NCI-H446 (cell line): ENCODE measurements at regions not wholly inside any gene's neighbourhood (a gene's known extent, or its start where the extent isn't known, plus 50 kb on each side); places are given as distances from the start of the nearest gene placed in this dataset.

ENCODE experiments used
- DNase-seq, 2 experiments: peaks; one replicate each; lab custom pipeline; 2025; lab: John Stamatoyannopoulos, UW

DNA sequence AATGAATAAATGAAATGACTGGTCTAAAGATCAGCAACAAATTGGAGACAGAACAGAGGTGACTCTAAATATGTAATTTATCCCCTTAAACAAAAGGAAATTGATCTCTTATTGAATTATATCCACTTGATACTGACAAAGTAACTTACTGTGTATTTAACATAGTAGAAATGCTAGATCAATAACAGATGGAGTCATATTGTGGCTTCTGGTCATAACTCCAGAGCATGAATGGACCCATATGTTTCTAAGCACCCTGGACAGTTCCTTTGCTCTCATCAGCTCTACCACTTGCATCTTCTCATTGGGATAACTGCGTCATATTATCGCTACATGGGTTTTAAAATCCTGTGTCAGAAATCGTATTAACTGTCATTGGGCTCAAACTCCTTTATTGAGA is 222.3 kb downstream of the ETS1 start:
- no peak for DNase-seq

- no peak for DNase-seq
Observed at GRCh38 chr11:128361451-128362020, 225.8 kb downstream of the ETS1 start.

- no peak for DNase-seq
Observed at GRCh38 chr11:128359515-128359914, 227.8 kb downstream of the ETS1 start.

GRCh38 chr11:128357073-128357472 is 230.3 kb downstream of the ETS1 start:
- DNase-seq, result no peak

GRCh38 chr11:128355558-128355957 is 231.8 kb downstream of the ETS1 start:
- no peak for DNase-seq

DNA sequence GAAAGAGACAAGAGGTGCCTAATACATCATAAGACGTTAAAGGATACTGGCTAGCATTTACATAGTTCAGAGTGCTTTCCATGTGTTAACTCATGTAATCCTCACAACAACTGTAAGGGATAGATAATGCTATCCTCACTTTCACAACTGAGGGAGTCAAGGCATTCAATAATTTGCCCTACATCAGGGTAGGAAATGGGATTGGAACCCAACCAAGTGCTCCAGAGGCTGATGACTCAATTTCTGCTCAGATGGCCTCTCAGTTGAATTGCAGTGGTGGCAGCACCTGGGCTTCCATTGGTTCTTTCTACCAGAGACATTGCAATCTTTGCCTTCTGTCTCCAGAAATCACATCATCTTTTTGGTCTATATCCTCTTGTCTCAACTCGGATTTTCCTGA is 232.9 kb downstream of the ETS1 start:
- no peak for DNase-seq

GRCh38 chr11:128351168-128351567 is 236.2 kb downstream of the ETS1 start:
- no peak for DNase-seq

GRCh38 chr11:128349650-128350299 is 237.6 kb downstream of the ETS1 start:
- DNase-seq, result no peak

DNA sequence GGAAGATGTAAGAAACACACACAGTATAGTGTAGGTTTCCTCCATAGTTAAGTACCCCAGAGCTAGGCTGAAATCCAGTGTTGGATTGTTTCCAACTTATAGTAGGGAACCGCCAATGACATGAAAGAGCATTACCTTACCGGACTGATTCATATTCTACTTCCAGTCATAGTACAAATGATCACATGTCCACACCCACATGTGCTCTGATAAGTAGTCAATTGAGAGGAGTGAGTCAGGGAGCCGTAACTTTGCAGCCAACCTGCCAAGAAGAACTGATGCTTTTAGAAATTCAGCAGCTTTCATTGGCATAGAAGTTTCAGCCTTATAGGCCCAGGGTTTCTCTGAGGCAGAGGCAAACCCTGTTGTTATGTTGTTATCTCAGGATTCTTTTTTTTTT is 240.6 kb downstream of the ETS1 start:
- DNase-seq, result no peak

- DNase-seq, result no peak
Observed at GRCh38 chr11:128345316-128345715, 242.0 kb downstream of the ETS1 start.

DNA sequence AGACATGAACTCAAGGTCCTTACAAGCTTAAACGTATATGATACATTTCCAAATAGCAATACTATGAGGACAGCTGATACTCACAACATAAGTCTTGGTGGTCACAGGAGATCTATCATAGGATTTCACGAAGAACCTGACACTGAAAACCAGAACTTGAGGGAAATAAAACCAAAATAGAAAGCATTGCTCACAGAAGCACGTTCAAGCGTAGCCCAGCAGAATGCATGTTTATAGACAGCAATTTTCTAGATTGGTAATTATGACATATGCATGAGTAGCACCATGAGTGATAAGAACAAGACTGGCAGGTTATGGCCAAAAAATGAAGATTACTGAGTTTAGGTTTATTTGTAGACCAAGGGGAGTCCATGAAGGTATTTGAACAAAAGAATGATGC is 243.5 kb downstream of the ETS1 start:
- no peak for DNase-seq

DNA sequence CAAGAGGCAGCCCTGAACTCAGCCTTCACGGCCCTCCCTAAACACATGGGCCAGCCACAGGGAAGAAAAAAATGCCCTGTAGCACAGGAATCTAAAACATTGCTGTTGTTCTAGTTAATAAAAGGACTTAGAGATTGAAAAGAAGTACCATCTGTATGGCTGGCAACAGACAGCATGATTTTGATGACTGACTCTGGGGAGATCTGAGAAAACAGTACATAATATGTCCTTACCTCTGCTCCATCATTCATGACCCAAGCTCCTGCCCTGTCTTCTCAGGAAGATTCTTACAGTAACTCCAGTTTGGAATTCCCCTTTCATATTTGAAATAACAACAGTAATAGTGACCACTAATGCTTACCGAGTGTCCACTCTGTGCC is 244.2 kb downstream of the ETS1 start:
- DNase-seq, result no peak

DNA sequence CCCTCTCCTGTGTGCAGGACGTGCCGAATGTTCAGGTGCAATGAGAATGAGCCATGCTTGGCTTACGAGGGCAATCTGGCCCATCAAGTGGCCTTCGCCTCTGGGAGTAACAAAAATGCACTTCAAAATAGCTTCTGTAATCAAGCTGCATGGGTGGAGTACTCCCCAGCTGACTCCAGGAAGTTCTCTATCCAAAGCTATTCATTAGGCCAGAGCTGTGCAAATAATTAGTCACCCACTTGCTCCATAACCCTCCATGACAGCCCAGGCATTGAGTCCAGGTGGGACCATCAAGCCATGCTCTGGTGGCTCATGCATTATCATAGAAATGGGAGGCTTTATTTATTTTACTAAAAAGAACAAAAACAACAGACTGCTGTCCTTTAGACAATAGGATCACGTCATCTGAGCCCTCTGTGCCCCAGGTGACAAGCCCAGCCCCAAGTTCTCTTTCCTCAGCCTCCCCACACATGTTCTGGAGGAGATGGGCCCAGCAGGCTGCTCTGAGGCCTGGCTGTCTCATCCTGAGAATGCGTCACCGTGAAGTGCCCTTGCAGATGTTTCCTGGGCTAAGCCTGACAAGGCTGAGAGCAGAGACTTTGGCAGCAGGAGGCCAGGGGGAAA is 244.7 kb downstream of the ETS1 start:
- DNase-seq, result no peak

- DNase-seq, result no peak
Observed at GRCh38 chr11:128341280-128342248, 245.8 kb downstream of the ETS1 start.

- DNase-seq, result no peak
Observed at GRCh38 chr11:128339792-128340191, 247.6 kb downstream of the ETS1 start.

DNA sequence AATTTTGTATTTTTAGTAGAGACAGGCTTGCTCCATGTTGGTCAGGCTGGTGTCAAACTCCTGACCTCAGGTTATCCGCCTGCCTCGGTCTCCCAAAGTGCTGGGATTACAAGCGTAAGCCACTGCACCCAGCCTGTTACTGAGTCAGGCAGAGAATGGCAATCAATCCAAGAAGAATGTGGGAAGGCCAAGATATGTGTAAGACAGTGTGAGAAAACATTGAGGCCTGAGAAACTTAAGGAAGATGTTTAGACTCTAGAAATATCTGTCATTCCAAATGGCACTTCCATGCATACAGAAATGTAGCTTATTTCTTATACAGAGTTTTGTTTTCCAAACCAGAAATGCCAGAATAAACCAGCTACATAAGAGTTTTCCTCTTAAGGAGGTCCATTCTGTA is 248.5 kb downstream of the ETS1 start:
- DNase-seq, result no peak

DNA sequence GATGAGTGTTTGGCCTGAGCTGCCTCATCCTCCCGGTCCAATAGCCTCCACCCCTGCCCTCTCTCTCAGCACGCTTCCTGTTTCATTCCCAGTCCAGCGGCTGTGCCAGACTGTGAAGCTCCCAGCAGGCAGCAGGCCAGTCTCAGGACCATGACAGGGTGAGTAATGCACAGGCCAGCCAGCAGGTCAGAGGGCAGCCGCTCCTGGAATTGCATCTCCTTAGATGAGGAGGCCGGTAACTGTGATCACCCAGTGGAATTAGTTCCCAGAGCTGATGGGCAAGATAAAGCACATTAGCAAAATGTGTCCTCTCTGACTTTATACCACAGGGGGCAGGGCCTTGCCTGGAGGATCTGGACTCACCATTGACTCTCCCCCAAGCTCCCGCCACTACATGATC is 251.2 kb downstream of the ETS1 start:
- no peak for DNase-seq

- DNase-seq, result no peak
Observed at GRCh38 chr11:128335729-128336128, 251.6 kb downstream of the ETS1 start.

DNA sequence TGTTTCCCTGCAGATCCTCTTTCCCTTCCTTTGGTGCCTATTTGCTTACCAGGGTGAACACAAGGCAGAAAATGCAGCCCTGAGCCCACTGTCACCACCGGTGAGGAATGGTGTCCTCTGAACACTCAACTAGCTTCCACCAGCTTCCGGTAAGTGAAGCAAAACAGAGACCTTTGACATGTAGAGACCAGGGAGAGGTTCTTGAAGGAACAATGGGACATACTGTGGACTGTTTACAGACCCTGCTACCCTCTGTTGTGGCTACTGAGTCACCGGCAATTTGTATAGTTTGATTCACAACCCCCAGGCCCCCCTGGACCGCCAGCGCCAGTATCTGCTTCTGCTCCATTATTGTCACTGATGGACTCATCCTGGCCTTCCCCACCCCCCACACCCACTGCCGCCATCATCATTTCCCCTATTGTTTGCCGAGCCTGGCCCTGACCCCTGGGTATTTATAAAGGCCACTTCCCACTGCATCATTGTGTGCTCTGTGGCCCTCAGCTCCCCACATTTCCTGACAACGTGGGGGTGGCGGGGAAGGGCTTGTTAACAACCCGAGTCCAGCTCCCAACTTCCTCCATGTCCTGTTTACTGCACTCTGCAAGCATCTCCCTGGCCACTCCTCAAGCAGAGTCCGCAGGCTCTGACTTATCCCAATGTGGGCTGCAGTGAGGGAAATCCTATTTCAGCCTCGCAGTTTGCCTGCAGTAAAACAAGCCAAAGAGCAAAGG is 252.9 kb downstream of the ETS1 start:
- no peak for DNase-seq

DNA sequence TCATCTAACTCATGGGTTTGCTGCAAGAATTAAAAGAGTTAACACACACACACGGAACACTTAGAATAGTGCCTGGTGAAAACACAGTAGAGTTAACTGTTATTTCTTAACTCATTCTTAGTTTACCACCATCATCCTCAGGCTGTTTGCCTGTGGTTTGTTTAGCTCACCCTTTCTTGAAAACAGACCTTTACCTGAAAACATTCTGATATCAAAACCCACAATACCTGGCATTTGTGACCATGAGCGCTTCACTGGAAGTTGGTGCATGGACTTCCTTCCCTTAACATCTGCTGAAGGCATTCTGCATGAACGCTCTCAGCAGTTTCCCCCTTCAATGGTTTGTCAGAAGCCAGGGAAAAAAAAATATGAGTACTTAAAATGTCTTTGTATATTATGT is 256.0 kb downstream of the ETS1 start:
- no peak for DNase-seq

DNA sequence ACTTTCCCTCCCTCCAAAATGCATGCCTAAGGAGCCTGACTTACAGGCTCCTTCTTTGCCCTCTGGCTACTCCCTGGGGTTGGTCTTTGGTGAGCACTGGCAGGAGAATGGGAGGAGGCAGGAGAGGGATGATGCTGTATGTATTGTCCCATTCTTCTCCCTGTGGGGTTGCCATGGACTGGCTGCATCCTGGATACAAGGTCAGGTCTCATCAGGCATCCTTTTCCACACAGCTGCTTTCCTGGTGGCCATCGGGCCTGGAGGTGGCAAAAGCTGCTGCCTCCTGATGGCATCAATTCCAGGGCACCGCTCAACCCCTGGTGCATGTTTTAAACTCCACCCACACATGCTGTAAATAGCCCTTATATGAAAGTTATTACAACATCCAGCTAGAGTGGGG is 257.2 kb downstream of the ETS1 start:
- DNase-seq, result no peak

DNA sequence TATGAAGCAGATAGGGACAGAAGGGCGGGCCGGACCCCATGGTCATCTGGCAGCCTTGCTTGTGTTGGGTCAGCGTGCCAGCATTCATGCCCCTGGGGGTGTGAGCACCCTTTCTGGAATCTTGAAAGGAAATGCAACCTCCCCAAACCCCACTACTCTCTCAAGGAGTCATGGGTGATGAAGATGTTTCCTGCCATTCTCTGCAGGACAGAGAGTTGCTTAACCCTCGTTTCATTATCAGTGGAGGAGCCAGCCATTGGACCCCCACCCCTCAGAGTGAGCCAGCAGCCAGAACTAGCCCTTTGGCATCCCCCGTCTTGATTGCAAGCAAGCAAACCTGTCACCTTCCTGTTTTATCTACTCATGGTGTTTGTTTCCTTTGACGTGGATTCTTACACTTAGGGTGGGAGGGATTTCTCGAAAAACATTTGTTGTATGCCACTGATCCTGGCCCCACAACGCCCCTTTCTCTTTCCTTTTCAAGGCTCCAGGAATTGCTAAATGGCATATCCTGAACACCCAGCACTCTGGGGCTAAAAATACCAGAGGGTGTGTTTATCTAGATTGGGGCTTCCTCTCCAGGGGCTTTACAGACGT is 258.3 kb downstream of the ETS1 start:
- no peak for DNase-seq
